ENCODE measurements at regions not wholly inside any gene's neighbourhood (a gene's known extent, or its start where the extent isn't known, plus 50 kb on each side); places are given as distances from the start of the nearest gene placed in this dataset.

GRCh38 chr7:159272739-159273138 is 128.1 kb upstream of the VIPR2 start:
- 43 to 75% methylated on average over 1 to 3 of the region's 3 CpGs for WGBS, 2 donors
- H3K27ac ChIP-seq: no peak overlapping the region
- no peaks in the 10 kb centered on the region for H3K4me1 ChIP-seq
- DNase-seq: no peak
- H3K27me3 ChIP-seq: no peaks in the 10 kb centered on the region
- intact Hi-C loops (cut with DNase I): no loop called here
- no peak overlapping the region for H3K4me3 ChIP-seq
- peaks cover 0 to 30% (median 4%) of the 10 kb centered on the region in 3 donors for H3K9me3 ChIP-seq
- TF ChIP-seq, protein P1, sequence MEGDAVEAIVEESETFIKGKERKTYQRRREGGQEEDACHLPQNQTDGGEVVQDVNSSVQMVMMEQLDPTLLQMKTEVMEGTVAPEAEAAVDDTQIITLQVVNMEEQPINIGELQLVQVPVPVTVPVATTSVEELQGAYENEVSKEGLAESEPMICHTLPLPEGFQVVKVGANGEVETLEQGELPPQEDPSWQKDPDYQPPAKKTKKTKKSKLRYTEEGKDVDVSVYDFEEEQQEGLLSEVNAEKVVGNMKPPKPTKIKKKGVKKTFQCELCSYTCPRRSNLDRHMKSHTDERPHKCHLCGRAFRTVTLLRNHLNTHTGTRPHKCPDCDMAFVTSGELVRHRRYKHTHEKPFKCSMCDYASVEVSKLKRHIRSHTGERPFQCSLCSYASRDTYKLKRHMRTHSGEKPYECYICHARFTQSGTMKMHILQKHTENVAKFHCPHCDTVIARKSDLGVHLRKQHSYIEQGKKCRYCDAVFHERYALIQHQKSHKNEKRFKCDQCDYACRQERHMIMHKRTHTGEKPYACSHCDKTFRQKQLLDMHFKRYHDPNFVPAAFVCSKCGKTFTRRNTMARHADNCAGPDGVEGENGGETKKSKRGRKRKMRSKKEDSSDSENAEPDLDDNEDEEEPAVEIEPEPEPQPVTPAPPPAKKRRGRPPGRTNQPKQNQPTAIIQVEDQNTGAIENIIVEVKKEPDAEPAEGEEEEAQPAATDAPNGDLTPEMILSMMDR (IDR thresholded peaks at IDR 0.05): no peak
- TF ChIP-seq POLR2A (IDR thresholded peaks at IDR 0.05): no peak
- no peaks in the 10 kb centered on the region for H3K36me3 ChIP-seq

DNA sequence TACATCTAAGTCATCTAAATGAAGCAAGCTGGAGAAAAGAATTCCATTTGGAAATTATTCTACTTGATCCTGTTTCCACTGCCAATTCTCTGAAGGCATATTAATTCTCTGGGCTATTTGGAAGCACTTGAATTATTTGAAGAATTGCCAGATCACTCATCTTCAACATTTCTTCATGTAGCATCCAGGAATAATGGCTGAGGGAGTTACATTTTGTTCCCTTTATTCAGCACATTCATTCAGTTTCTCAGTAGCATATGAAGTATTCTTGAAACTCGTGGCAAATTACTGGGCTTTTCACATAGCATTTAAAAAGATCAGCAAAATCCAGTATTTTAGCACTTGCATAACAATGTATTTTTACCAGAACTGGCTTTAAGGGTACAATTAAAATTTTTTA is 127.1 kb upstream of the VIPR2 start:
- 8 to 14% methylated on average over 1 of the region's 1 CpG for WGBS, 2 donors
- H3K9me3 ChIP-seq: peaks cover 0 to 30% (median 4%) of the 10 kb centered on the region in 3 donors
- TF ChIP-seq, protein P1 (IDR thresholded peaks at IDR 0.05): no peak
- TF ChIP-seq POLR2A (IDR thresholded peaks at IDR 0.05): no peak
- H3K36me3 ChIP-seq: no peaks in the 10 kb centered on the region
- H3K4me1 ChIP-seq: no peaks in the 10 kb centered on the region
- intact Hi-C loops (cut with DNase I): no loop called here
- H3K27me3 ChIP-seq: no peaks in the 10 kb centered on the region
- no peak overlapping the region for H3K4me3 ChIP-seq
- no peak for DNase-seq
- H3K27ac ChIP-seq: no peak overlapping the region

DNA sequence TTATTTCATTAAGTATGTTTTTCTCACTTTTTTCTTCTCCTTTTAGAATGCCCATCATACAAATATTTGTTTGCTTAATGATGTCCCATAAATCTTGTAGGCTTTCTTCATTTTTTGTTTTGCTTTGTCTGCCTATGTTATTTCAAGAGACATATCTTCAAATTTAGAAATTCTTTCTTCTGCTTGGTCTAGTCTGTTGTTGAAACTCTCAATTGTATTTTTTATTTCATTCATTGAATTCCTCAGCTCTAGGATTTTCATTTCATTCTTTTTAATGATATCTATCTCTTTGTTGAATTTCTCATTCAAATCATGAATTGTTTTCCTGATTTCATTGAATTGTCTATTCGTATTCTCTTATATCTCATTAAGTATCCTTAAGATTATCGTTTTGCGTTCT is 125.1 kb upstream of the VIPR2 start:
- Histone ChIP-seq H3K9me3 (peaks cover 0 to 30% (median 4%) of the 10 kb centered on the region in 3 donors), H3K4me3 (no peak overlapping the region), H3K27ac (no peak overlapping the region), H3K36me3 (no peaks in the 10 kb centered on the region), H3K4me1 (no peaks in the 10 kb centered on the region), H3K27me3 (no peaks in the 10 kb centered on the region)
- DNase-seq: no peak
- 87 to 90% methylated on average over 3 of the region's 3 CpGs for WGBS, 2 donors
- TF ChIP-seq POLR2A (IDR thresholded peaks at IDR 0.05): no peak
- TF ChIP-seq, protein P1 (IDR thresholded peaks at IDR 0.05): no peak
- intact Hi-C loops (cut with DNase I): no loop called here

GRCh38 chr7:159263430-159263829 is 118.8 kb upstream of the VIPR2 start:
- TF ChIP-seq POLR2A (IDR thresholded peaks at IDR 0.05): no peak
- TF ChIP-seq, protein P1 (IDR thresholded peaks at IDR 0.05): no peak
- Histone ChIP-seq H3K27ac (no peak overlapping the region), H3K4me3 (no peak overlapping the region), H3K36me3 (no peaks in the 10 kb centered on the region), H3K4me1 (no peaks in the 10 kb centered on the region), H3K9me3 (peaks cover 0 to under 1% (median 0%) of the 10 kb centered on the region in 3 donors), H3K27me3 (no peaks in the 10 kb centered on the region)
- intact Hi-C loops (cut with DNase I): no loop called here
- no peak for DNase-seq

DNA sequence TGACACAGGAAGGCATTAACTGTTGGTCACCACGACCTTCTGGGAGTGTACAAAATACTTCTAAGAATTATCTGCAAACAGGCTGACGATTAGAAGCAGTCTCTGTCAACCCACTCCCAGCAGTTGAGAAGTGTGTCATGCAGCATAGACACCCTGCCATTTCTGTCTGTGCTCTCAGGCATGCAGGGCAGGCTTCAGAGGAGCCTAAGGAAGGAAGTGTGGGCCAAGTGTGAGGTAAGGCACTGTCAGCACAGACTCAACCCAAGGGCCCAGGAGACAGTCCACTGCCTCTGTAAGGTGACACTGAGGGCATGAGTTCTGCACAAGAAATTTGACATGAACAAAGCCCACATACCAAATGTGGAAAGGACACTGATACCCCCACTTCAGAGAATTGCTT is 109.0 kb upstream of the VIPR2 start:
- Histone ChIP-seq H3K9me3 (no peaks in the 10 kb centered on the region), H3K36me3 (no peaks in the 10 kb centered on the region), H3K27ac (no peak overlapping the region), H3K27me3 (peaks cover 0 to 8% (median 0%) of the 10 kb centered on the region in 4 donors), H3K4me1 (no peaks in the 10 kb centered on the region), H3K4me3 (no peak overlapping the region)
- no peak for TF ChIP-seq POLR2A (IDR thresholded peaks at IDR 0.05)
- TF ChIP-seq, protein P1 (IDR thresholded peaks at IDR 0.05): no peak
- DNase-seq: no peak
- WGBS, 2 donors: 43 to 59% methylated on average over 2 of the region's 2 CpGs
- intact Hi-C loops (cut with DNase I): no loop called here

Measured in esophagus squamous epithelium (tissue), 5 donors.